HG02588 (cell line): ENCODE measurements at regions not wholly inside any gene's neighbourhood (a gene's known extent, or its start where the extent isn't known, plus 50 kb on each side); places are given as distances from the start of the nearest gene placed in this dataset.

ENCODE experiments used
- ATAC-seq: cut with Tn5 transposase; IDR thresholded peaks from one replicate; pipeline ENCODE4 v1.9.1; 2021; ENCODE audit warnings: mild to moderate bottlenecking, moderate library complexity; ENCODE audit not compliant: unreplicated experiment

GRCh38 chr2:155442088-155442487 is 743.6 kb downstream of the KCNJ3 start:
- no peak for ATAC-seq

GRCh38 chr2:155431004-155431507 is 732.6 kb downstream of the KCNJ3 start:
- no peak for ATAC-seq

GRCh38 chr2:155427470-155427869 is 729.0 kb downstream of the KCNJ3 start:
- no peak for ATAC-seq

- no peak for ATAC-seq
These were observed 726.0 kb downstream of the KCNJ3 start for GRCh38 chr2:155424518-155424917.

GRCh38 chr2:155418753-155419152 is 720.3 kb downstream of the KCNJ3 start:
- no peak for ATAC-seq

GRCh38 chr2:155412598-155412997 is 714.1 kb downstream of the KCNJ3 start:
- peak; percentile 94 for ATAC-seq

GRCh38 chr2:155404433-155405002 is 706.0 kb downstream of the KCNJ3 start:
- ATAC-seq = no peak

GRCh38 chr2:155393406-155393805 is 694.9 kb downstream of the KCNJ3 start:
- no peak for ATAC-seq

GRCh38 chr2:155391613-155392130 is 693.2 kb downstream of the KCNJ3 start:
- ATAC-seq = no peak

GRCh38 chr2:155389224-155389623 is 690.7 kb downstream of the KCNJ3 start:
- no peak for ATAC-seq

GRCh38 chr2:155384555-155385123 is 686.1 kb downstream of the KCNJ3 start:
- no peak for ATAC-seq

GRCh38 chr2:155382776-155383175 is 684.3 kb downstream of the KCNJ3 start:
- no peak for ATAC-seq

- no peak for ATAC-seq
These were observed 682.9 kb downstream of the KCNJ3 start for GRCh38 chr2:155381436-155381835.

GRCh38 chr2:155379494-155379893 is 681.0 kb downstream of the KCNJ3 start:
- no peak for ATAC-seq

GRCh38 chr2:155377931-155378444 is 679.5 kb downstream of the KCNJ3 start:
- ATAC-seq = no peak

- ATAC-seq = no peak
These were observed 678.8 kb downstream of the KCNJ3 start for GRCh38 chr2:155377266-155377680.

GRCh38 chr2:155372969-155373368 is 674.5 kb downstream of the KCNJ3 start:
- ATAC-seq = no peak

GRCh38 chr2:155368934-155369333 is 670.4 kb downstream of the KCNJ3 start:
- ATAC-seq = no peak

GRCh38 chr2:155364766-155365165 is 666.3 kb downstream of the KCNJ3 start:
- ATAC-seq = no peak

- no peak for ATAC-seq
These were observed 664.9 kb downstream of the KCNJ3 start for GRCh38 chr2:155363349-155363888.

GRCh38 chr2:155357172-155357571 is 658.7 kb downstream of the KCNJ3 start:
- no peak for ATAC-seq

GRCh38 chr2:155356250-155356649 is 657.8 kb downstream of the KCNJ3 start:
- no peak for ATAC-seq
